Inflammatory macrophage treated with lipopolysaccharide for 1 hour (primary cell): ENCODE measurements at regions not wholly inside any gene's neighbourhood (a gene's known extent, or its start where the extent isn't known, plus 50 kb on each side); places are given as distances from the start of the nearest gene placed in this dataset.
"Not testable (repeated sequence)": the region's sequence is repeated elsewhere in the genome, so short reads cannot be mapped to it uniquely, and the experiment has no call there.

Source experiments
- DNase-seq, 2 donors: peaks; one replicate each; pipeline ENCODE4 v3.0.0-alpha.2; 2020 to 2022

DNA sequence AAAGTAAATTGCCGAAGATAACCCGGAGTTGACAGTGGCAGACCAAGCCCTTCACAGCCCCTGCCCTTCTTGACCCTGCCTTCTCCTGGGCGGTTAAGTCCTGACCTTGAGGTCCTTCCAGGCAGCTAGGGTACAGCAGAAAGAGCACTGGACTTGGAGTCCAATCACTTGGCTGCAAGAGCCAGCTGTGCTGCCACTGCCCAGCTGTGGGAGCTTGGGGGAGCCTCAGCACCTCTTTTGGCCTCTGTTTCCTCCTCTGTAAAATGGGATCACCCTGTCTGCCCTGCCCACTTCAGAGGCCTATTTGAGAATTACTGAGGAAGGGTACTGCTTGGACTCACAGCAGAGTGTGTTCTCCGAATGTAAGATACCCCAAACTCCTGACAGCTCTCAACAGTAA is 66.2 kb upstream of the SMAD6 start:
- DNase-seq: no peak

DNA sequence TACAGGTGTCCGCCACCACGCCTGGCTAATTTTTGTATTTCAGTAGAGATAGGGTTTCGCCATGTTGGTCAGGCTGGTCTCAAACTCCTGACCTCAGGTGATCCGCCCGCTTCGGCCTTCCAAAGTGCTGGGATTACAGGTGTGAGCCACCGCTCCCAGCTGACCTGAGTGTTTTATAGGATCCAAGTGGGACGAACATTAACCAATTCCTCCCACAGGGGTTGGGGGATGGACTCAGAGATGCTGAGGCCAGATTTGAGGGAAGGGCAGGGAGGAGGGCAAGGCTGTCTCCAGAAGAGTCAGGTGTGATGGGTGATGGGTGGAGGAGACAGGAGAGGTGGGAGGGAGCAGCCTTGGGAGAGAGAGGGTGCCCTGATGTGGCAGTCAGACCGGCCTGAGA is 65.0 kb upstream of the SMAD6 start:
- not testable (repeated sequence) for DNase-seq

DNA sequence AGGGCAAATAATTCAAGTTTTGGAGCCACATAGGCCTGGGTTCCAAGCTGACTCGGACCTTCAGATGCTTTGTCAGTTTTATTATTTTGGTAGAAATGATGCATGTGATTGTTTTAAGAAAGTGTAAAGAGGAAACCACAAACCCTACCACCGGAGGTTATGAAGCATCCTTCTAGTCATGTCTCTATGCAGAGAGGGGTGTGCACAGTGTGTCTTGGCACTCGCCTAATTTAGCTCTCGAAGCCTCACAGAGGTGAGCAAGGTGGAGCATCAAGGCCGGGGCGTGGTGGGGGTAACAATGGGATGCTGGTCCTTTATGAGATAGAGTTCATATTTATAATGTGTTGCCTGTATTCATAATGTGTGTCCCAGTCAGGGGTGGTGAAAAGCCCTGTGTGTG is 63.7 kb upstream of the SMAD6 start:
- DNase-seq: no peak

DNA sequence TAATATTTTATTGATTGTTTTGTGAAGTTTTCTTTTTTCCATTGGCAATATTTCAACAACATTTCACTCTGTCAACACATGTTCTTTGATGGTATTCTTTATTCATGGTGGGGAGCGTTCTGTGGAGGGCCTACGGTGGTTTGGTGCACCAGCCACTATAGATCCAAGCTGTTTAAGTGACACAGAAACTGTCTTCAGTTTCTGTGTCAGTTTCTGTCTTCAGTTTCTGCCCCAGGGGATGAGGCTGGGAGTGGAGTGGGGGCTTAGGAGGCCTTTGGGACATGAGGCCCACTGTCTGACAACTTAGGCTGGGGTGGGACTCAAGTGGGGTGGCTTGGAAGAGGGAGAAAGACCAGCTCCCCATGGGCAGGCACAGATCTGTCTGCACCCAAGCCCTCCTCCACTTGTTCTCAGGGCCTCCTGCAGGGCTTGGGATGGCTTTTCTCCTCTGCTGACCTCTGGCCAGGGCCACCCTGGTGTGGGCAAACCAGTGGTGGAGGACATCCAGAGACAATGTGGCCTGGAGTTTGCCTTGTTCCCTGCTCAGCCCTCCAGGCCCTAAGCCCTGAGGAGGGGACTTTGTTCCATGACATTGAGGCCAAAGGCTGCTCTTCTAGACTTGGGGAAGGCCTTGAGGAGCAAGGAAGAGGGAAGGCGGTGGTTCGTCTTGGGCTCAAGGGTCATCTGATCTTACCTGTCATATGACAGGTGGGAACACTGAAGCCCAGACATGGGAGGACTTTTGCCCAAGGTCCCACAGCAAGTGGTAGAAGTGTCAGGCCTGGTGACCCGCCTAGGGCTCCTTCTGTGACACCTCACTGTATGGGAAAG is 60.3 kb upstream of the SMAD6 start:
- no peak for DNase-seq

DNA sequence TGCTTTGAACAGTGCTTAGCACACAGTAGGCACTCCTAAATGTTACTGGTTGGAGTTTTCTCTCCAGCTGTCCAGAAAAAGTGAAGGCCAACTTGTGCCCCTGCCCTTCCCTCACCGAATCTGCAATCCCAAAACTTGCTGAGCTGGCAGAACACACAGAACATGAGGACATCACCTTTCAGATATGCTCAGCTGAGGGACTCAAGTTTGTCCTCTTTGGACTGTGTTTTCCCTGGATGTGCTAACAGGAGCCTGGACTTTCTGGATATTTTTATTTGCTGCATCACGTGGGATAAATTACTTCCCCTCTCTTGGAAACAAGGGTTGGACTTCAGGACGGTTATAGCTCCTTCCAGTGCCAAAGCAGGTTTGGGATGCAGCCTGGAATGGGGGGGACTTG is 59.5 kb upstream of the SMAD6 start:
- no peak for DNase-seq

DNA sequence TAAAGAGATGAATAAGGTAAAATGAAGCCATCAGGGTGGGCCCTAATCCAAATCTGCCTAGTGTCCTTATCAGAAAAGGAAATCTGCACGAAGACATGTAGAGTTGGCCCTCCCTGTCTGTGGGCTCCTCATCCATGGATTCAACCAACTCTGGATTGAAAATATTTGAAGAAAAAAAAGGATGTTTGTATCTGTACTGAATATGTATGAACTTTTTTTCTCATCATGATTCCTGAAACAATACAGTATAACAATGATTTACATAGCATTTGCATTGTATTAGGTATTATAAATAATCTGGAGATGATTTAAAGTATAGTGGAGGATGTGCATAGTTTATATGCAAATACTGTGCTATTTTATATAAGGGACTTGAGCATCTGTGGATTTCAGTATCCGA is 59.0 kb upstream of the SMAD6 start:
- no peak for DNase-seq

DNA sequence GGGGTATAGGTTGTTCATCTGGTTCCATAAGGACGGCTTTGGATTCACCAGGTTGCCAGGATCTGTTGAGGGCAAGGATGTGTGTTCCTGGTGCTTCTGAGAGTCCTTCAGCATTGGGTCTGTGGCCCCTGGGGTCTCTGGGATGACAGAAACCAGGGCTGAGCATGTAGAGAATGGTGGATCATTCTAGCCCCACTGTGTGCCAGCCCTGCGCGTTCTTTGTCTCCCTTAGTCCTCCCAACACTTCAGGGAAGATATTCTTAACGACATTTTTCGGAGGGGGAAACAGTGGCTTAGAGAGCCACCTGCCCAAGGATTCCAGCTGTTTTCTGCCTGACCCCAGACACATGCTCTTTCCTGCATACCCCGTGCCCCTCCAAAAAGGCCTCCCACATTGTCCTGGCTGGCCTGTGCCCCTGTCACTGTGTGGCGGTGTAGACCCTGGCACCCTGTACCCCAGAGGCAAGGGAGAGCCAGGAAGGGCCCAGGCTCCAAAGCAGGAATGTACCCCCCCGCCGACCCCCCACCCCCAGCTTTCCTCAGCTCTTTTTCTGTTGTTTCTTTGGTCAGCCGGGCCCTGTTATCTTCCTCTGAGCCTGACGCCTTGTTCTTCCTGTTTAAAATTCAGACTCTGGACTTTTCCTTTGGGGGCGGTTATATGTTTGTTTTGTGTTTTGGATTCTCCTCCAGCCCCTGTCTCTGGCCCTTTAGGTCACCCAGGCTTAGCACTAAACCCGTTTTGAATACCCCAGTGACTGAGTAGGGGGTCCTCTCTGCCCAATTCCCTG is 57.8 kb upstream of the SMAD6 start:
- no peak for DNase-seq

DNA sequence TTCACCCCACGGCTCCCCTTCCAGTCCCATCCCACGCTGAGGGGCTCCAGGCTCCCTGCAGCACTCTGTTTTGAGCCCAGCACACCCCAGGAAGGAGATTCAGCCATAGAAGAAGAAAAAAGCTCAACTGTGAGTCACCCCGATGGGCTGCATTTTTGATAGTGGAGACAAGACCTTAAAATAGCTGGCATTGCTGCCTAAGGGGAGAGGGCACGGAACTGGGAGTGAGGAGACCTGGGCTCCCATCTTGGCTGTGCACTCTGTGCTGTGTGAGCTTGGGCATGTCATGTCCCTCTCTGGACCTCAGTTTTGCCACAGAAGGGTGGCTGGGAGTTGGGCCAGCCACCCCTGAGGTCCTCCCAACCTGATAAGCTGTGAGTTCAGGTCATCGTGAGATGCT is 57.2 kb upstream of the SMAD6 start:
- DNase-seq: no peak

DNA sequence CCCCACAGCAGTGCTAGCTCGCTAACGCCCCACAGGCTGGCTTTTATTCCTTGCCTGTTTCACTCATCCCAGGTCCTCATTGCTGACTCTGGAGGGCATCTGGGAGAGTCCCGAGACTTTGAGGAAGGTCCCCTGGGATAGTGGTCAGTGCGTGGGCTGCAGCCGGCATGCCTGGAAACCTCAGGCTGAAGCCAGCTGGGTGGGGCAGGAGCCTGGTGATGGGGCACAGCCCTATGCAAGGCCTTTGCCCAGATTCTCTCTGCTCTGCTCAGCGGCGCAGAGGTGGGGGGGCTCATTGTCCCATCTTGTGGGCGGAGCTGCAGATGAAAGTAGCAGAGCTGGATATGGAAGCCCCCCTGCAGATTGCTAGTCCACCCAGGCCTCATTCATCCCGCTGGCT is 55.7 kb upstream of the SMAD6 start:
- no peak for DNase-seq

DNA sequence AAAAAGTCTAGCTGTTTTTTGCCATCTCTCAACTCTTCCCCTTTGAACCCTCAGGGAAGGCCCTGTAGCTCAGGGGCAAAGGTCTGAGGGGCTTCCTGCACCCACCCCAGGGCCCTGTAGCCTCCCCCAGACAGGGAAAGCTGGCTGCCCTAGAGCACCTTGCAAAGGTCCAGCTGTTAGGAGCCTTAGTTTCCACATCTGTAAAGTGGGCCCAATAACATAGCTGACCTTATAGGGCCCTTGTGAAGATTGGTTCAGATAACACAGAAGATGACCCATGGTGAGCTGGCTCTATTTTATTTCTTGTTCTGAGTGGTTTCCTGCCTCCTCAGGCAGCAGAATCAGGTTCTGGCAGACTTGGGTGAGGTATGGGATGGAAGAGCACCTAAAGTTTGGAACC is 55.2 kb upstream of the SMAD6 start:
- DNase-seq: no peak

DNA sequence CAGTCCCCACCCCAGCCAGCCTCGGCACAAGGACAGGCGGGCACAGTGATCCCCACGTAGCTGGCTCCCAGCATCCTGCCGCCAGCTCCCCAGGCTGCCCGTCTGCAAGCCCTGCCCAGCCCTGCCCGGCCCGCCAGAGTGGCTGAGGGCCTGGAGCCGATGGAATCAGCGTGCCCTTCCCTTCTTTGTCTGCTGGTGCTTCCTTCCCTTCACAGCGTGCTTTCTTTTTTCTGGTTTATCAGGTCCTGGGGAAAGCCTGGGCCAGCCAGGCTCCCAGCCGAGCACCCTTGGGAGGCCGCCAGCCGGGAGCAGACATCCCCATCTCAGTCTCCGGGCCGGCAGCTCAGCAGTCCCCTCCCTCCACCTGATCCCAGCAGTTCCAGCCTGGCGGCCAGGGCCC is 54.7 kb upstream of the SMAD6 start:
- no peak for DNase-seq

DNA sequence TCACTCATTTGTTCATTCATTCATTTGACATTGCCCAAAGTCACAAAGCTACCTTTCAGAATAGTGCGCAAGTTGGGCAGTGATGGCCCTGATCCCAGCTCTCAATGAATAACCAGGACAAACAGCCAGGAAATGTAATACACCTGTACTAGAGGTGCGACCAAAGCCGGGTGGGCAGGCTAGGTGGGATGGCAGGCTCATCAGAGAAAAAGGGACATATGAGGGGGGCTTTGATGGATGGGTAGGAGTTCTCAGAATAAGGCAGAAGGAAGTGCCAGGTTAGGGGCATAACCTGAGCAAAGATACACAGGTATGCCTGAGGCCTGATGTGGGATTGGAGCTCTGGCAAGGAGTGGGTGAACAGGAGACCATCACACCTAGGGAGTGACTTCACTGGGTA is 53.4 kb upstream of the SMAD6 start:
- no peak for DNase-seq

DNA sequence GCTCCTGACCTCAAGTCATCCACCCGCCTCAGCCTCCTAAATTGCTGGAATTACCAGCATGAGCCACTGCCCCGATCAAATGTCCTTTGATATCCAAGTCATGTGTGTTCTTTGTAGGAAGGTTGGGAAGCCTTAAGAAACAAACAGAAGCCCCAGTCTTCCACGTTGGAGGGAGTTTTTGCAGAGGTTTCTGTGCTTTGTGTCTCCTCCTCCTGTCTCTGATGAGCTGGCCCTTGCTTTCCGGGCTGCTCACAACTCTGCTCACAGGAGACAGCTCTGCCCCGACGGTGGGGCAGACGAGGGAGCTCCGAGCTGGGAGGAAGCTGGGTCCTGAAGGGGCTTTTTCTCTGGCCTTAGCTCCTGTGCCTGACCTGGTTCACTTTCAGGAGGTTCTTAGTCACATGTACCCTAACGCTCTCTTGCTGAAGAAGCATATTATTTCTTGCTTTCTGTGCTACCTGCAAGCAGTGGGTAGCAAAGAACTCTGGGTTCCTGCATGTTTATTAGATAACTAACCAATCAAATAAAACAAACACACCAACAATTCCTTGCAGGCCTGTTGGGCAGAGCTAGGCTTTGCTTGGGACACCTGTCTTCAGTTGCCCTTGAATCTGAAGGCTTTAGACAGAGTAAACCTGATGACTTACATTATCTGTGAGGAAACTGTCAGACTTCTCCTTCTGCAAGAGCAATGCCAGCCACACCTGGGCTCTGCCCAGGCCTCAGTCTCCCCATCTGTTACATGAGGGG is 52.6 kb upstream of the SMAD6 start:
- no peak for DNase-seq

DNA sequence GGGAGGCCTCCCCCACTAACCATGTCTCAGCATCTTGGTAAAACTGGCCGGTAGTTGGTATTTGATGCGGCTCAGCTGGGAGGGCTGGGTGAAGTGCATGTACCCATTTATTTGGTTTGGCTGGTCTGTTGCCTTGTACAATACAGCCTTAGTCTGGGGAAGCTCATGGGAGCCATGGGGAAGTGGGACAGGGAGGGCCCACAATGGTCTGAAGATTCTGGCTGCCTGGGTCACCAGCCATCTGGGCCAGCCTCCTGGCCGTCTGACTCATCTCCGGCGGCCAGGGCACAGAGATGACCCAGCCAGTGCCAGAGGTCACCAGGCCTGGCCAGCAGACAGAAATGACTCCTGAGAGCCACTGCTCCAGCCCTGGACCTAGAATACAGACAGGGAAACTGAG is 51.6 kb upstream of the SMAD6 start:
- peak; percentile 80 for DNase-seq

DNA sequence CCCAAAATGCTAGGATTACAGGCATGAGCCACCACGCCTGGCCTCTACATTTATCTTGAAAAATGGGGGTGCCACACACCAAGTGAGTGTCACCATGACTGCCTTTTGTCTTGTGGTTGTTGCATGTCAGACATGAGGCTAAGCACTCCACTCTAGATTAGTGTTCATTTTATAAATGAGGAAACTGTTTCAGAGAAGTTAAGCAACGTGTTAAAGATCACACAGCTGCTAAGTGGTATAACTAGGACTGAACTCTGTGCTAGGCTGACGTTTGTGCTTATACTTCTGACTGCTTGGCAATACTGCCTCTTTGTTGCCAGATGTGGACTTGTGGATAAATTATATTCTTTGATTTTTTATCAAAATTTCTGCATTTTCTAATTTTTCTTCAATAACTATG is 50.8 kb upstream of the SMAD6 start:
- peak; percentile 62 to 72 for DNase-seq

DNA sequence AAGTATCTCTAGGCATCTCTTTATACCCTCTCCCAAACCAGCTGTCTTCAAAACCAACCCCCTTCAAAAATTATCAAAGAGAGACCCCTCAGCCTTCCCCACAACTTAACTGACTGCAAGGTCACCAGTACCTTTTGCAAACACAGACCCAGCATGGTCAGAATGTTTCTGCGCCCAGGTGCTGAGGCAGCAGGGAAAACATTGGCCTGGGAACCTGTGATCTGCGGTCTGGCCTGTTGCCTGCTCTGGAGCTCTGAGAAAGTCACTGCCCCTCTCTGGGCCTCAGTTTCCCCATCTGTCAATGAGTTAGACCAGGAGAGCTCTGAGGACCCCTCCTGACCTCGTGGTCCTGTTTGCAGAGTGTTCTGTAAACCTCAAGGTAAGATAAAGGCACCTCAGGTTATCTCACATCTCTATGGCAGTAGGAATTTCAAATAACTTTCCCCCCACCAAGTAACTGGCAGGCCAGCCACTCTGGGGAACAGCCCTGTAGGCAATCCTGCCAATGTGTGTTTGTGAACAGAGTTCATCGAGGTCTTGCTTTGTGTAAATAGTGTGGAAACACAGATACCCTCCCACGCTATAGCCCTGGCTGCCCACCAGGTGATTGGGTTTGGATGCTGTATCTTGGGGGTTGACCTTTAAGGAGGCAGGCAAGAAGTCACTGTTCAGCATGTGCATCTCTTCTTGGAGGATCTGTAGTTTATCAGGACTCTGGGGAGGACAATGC is 50.0 kb upstream of the SMAD6 start:
- DNase-seq: no peak
